Glutamatergic neuron (in vitro differentiated cells): ENCODE measurements at regions not wholly inside any gene's neighbourhood (a gene's known extent, or its start where the extent isn't known, plus 50 kb on each side); places are given as distances from the start of the nearest gene placed in this dataset.

ENCODE experiments used
- DNase-seq: peaks from one replicate; pipeline ENCODE4 v3.0.0; 2022
- H3K27ac Mint-ChIP-seq: one replicate; pipeline ENCODE4 v1.8.0; 2020; ENCODE audit warnings: mild to moderate bottlenecking, mixed read lengths, inconsistent platforms; ENCODE audit not compliant: unreplicated experiment
- H3K27me3 Mint-ChIP-seq: one replicate; pipeline ENCODE4 v1.8.0; 2020; ENCODE audit warnings: mild to moderate bottlenecking, moderate library complexity, mixed read lengths, inconsistent platforms; ENCODE audit not compliant: unreplicated experiment
- H3K36me3 Mint-ChIP-seq: one replicate; pipeline ENCODE4 v1.8.0; 2020; ENCODE audit warnings: mild to moderate bottlenecking, mixed read lengths, inconsistent platforms; ENCODE audit not compliant: unreplicated experiment
- H3K4me1 Mint-ChIP-seq: one replicate; pipeline ENCODE4 v1.8.0; 2020; ENCODE audit warnings: mild to moderate bottlenecking, low read depth, mixed read lengths, inconsistent platforms; ENCODE audit not compliant: unreplicated experiment
- H3K4me3 Mint-ChIP-seq: one replicate; pipeline ENCODE4 v1.8.0; 2020; ENCODE audit warnings: mild to moderate bottlenecking, mixed read lengths, inconsistent platforms; ENCODE audit not compliant: unreplicated experiment
- H3K9me3 Mint-ChIP-seq: one replicate; pipeline ENCODE4 v1.8.0; 2020; ENCODE audit warnings: mild to moderate bottlenecking, moderate library complexity, mixed read lengths, inconsistent platforms; ENCODE audit not compliant: unreplicated experiment
- CTCF ChIP-seq: fragments of 200-600 bp; sonication (generic); IDR thresholded peaks from one replicate; pipeline ENCODE4 v1.5.0; 2021; ENCODE audit not compliant: partially characterized antibody, unreplicated experiment

- Mint-ChIP-seq H3K36me3 (peaks cover 6% of the 10 kb centered on the region), H3K27ac (no peak overlapping the region), H3K27me3 (peaks cover 6% of the 10 kb centered on the region), H3K4me1 (peaks cover 4% of the 10 kb centered on the region), H3K4me3 (no peak overlapping the region), H3K9me3 (peaks cover 1% of the 10 kb centered on the region)
- no peak for TF ChIP-seq CTCF
- DNase-seq = no peak
These were observed 80.9 kb downstream of the ZNF280B start for GRCh38 chr22:22427542-22428065.

GRCh38 chr22:22428222-22429098 lies 80.1 kb downstream of the ZNF280B start:
- Mint-ChIP-seq H3K27ac (no peak overlapping the region), H3K27me3 (peaks cover 10% of the 10 kb centered on the region)

GRCh38 chr22:22429369-22430108 lies 79.0 kb downstream of the ZNF280B start:
- Mint-ChIP-seq H3K4me3 (no peak overlapping the region), H3K27me3 (peaks cover 10% of the 10 kb centered on the region), H3K9me3 (peaks cover 3% of the 10 kb centered on the region), H3K36me3 (peaks cover 16% of the 10 kb centered on the region), H3K4me1 (peaks cover 4% of the 10 kb centered on the region), H3K27ac (no peak overlapping the region)
- no peak for DNase-seq
- TF ChIP-seq CTCF = no peak

More at GRCh38 chr22:22428222-22429098, 80.1 kb downstream of the ZNF280B start:
- DNase-seq = no peak
- peaks cover 1% of the 10 kb centered on the region for H3K9me3 Mint-ChIP-seq
- H3K4me3 Mint-ChIP-seq = no peak overlapping the region
- no peak for TF ChIP-seq CTCF
- H3K36me3 Mint-ChIP-seq = peaks cover 6% of the 10 kb centered on the region
- H3K4me1 Mint-ChIP-seq = peaks cover 4% of the 10 kb centered on the region

- peaks cover 10% of the 10 kb centered on the region for H3K27me3 Mint-ChIP-seq
- H3K36me3 Mint-ChIP-seq = peaks cover 19% of the 10 kb centered on the region
- no peak for DNase-seq
- H3K27ac Mint-ChIP-seq = no peak overlapping the region
- peaks cover 4% of the 10 kb centered on the region for H3K4me1 Mint-ChIP-seq
- peaks cover 3% of the 10 kb centered on the region for H3K9me3 Mint-ChIP-seq
- no peak overlapping the region for H3K4me3 Mint-ChIP-seq
- TF ChIP-seq CTCF = no peak
These were observed 78.3 kb downstream of the ZNF280B start for GRCh38 chr22:22430111-22430820.
